HG03066 (cell line): ENCODE measurements at regions not wholly inside any gene's neighbourhood (a gene's known extent, or its start where the extent isn't known, plus 50 kb on each side); places are given as distances from the start of the nearest gene placed in this dataset.
"Not testable (repeated sequence)": the region's sequence is repeated elsewhere in the genome, so short reads cannot be mapped to it uniquely, and the experiment has no call there.

ENCODE experiments used
- ATAC-seq: cut with Tn5 transposase; IDR thresholded peaks from one replicate; pipeline ENCODE4 v1.9.1; 2021; ENCODE audit warnings: low read depth; ENCODE audit not compliant: unreplicated experiment

- no peak for ATAC-seq
Observed at GRCh38 chr12:114866331-114866730, 182.4 kb upstream of the TBX3 start.

- no peak for ATAC-seq
Observed at GRCh38 chr12:114864837-114865551, 181.0 kb upstream of the TBX3 start.

GRCh38 chr12:114863911-114864310 is 179.9 kb upstream of the TBX3 start:
- no peak for ATAC-seq

GRCh38 chr12:114860969-114861368 is 177.0 kb upstream of the TBX3 start:
- no peak for ATAC-seq

- ATAC-seq: no peak
Observed at GRCh38 chr12:114858388-114859146, 174.6 kb upstream of the TBX3 start.

GRCh38 chr12:114855678-114856077 is 171.7 kb upstream of the TBX3 start:
- ATAC-seq: no peak

GRCh38 chr12:114852976-114853529 is 169.1 kb upstream of the TBX3 start:
- ATAC-seq: no peak

- ATAC-seq: no peak
Observed at GRCh38 chr12:114851981-114852380, 168.0 kb upstream of the TBX3 start.

GRCh38 chr12:114850661-114851275 is 166.8 kb upstream of the TBX3 start:
- ATAC-seq: no peak

- ATAC-seq: no peak
Observed at GRCh38 chr12:114848666-114849065, 164.7 kb upstream of the TBX3 start.

- ATAC-seq: no peak
Observed at GRCh38 chr12:114847441-114848035, 163.6 kb upstream of the TBX3 start.

GRCh38 chr12:114846771-114847170 is 162.8 kb upstream of the TBX3 start:
- ATAC-seq: no peak

- no peak for ATAC-seq
Observed at GRCh38 chr12:114841557-114842251, 157.7 kb upstream of the TBX3 start.

- ATAC-seq: no peak
Observed at GRCh38 chr12:114838480-114838879, 154.5 kb upstream of the TBX3 start.

- no peak for ATAC-seq
Observed at GRCh38 chr12:114836609-114837008, 152.6 kb upstream of the TBX3 start.

- ATAC-seq: no peak
Observed at GRCh38 chr12:114835031-114835430, 151.1 kb upstream of the TBX3 start.

- ATAC-seq: no peak
Observed at GRCh38 chr12:114834621-114835020, 150.6 kb upstream of the TBX3 start.

GRCh38 chr12:114829833-114830232 is 145.9 kb upstream of the TBX3 start:
- ATAC-seq: no peak

GRCh38 chr12:114829244-114829643 is 145.3 kb upstream of the TBX3 start:
- ATAC-seq: not testable (repeated sequence)

- ATAC-seq: no peak
Observed at GRCh38 chr12:114827461-114827860, 143.5 kb upstream of the TBX3 start.
